MM.1S (cell line): ENCODE measurements at regions not wholly inside any gene's neighbourhood (a gene's known extent, or its start where the extent isn't known, plus 50 kb on each side); places are given as distances from the start of the nearest gene placed in this dataset.
"Not testable (repeated sequence)": the region's sequence is repeated elsewhere in the genome, so short reads cannot be mapped to it uniquely, and the experiment has no call there.

ENCODE experiments used
- DNase-seq: peaks from one replicate; pipeline ENCODE4 v3.0.0-alpha.2; 2015
- H2AFZ ChIP-seq: fragments of 300-600 bp; sonication (generic); 2 replicates; pipeline ENCODE4 v1.6.0; 2016; ENCODE audit warnings: antibody characterized with exemption, low read length
- H3F3A ChIP-seq: fragments of 300-600 bp; sonication (generic); 2 replicates; pipeline ENCODE4 v1.6.1; 2016; ENCODE audit warnings: mild to moderate bottlenecking, antibody characterized with exemption, low read length, moderate library complexity, mixed read lengths; ENCODE audit not compliant: insufficient read depth
- H3K27ac ChIP-seq: fragments of 300-600 bp; sonication (generic); 2 replicates; pipeline ENCODE4 v1.5.1; 2016; ENCODE audit warnings: mild to moderate bottlenecking, low read length
- H3K27me3 ChIP-seq: fragments of 300-600 bp; sonication (generic); replicated peaks from 2 replicates; pipeline ENCODE4 v1.6.0; 2016; ENCODE audit warnings: low read length; ENCODE audit not compliant: insufficient read depth
- H3K36me3 ChIP-seq: fragments of 300-600 bp; sonication (generic); replicated peaks from 2 replicates; pipeline ENCODE4 v1.6.1; 2016; ENCODE audit warnings: mild to moderate bottlenecking, low read length, mixed read lengths; ENCODE audit not compliant: insufficient read depth
- H3K4me1 ChIP-seq: fragments of 300-600 bp; sonication (generic); 2 replicates; pipeline ENCODE4 v1.6.1; 2016; ENCODE audit warnings: low read length, mixed read lengths
- H3K4me2 ChIP-seq: fragments of 300-600 bp; sonication (generic); 2 replicates; pipeline ENCODE4 v1.6.0; 2016; ENCODE audit warnings: low read depth, low read length
- H3K4me3 ChIP-seq: fragments of 300-600 bp; sonication (generic); 2 replicates; pipeline ENCODE4 v1.5.1; 2016; ENCODE audit warnings: low read length, mixed read lengths
- H3K79me2 ChIP-seq: fragments of 300-600 bp; sonication (generic); 2 replicates; pipeline ENCODE4 v1.6.1; 2016; ENCODE audit warnings: mixed run types, low read length, mixed read lengths
- H3K9ac ChIP-seq: fragments of 300-600 bp; sonication (generic); 2 replicates; pipeline ENCODE4 v1.6.1; 2016; ENCODE audit warnings: low read length, mixed read lengths
- H3K9me2 ChIP-seq: fragments of 300-600 bp; sonication (generic); replicated peaks from 2 replicates; pipeline ENCODE4 v1.6.1; 2016; ENCODE audit warnings: mild to moderate bottlenecking, low read length, mixed read lengths; ENCODE audit not compliant: insufficient read depth
- H3K9me3 ChIP-seq: fragments of 300-600 bp; sonication (generic); replicated peaks from 2 replicates; pipeline ENCODE4 v1.6.1; 2016; ENCODE audit warnings: mild to moderate bottlenecking, low read length, mixed read lengths; ENCODE audit not compliant: insufficient read depth
- H4K20me1 ChIP-seq: fragments of 300-600 bp; sonication (generic); 2 replicates; pipeline ENCODE4 v1.6.1; 2016; ENCODE audit warnings: mild to moderate bottlenecking, low read length, moderate library complexity, mixed read lengths; ENCODE audit not compliant: insufficient read depth
- EZH2 ChIP-seq: fragments of 300-600 bp; sonication (generic); optimal IDR thresholded peaks from 2 replicates; pipeline ENCODE3; 2017; ENCODE audit warnings: low read depth, mild to moderate bottlenecking, antibody characterized with exemption, low read length, mixed read lengths
- EZH2phosphoT487 ChIP-seq: fragments of 300-600 bp; sonication (generic); IDR thresholded peaks from 2 replicates; pipeline ENCODE4 v1.6.1; 2018; ENCODE audit warnings: antibody characterized with exemption, low read length
- TF ChIP-seq, protein P1 (sequence below): fragments of 300-600 bp; sonication (generic); IDR thresholded peaks from 2 replicates; pipeline ENCODE4 v1.5.1; 2016; ENCODE audit warnings: antibody characterized with exemption, low read length, mixed read lengths

- Histone ChIP-seq H3K9me2 (no peaks in the 10 kb centered on the region), H4K20me1 (no peaks in the 10 kb centered on the region), H3K4me2 (no peak overlapping the region), H2AFZ (no peak overlapping the region), H3F3A (no peaks in the 10 kb centered on the region), H3K79me2 (no peaks in the 10 kb centered on the region), H3K27me3 (no peaks in the 10 kb centered on the region), H3K36me3 (no peaks in the 10 kb centered on the region), H3K9ac (no peak overlapping the region), H3K4me3 (no peak overlapping the region), H3K9me3 (no peaks in the 10 kb centered on the region), H3K27ac (no peak overlapping the region), H3K4me1 (no peaks in the 10 kb centered on the region)
- TF ChIP-seq, protein P1, sequence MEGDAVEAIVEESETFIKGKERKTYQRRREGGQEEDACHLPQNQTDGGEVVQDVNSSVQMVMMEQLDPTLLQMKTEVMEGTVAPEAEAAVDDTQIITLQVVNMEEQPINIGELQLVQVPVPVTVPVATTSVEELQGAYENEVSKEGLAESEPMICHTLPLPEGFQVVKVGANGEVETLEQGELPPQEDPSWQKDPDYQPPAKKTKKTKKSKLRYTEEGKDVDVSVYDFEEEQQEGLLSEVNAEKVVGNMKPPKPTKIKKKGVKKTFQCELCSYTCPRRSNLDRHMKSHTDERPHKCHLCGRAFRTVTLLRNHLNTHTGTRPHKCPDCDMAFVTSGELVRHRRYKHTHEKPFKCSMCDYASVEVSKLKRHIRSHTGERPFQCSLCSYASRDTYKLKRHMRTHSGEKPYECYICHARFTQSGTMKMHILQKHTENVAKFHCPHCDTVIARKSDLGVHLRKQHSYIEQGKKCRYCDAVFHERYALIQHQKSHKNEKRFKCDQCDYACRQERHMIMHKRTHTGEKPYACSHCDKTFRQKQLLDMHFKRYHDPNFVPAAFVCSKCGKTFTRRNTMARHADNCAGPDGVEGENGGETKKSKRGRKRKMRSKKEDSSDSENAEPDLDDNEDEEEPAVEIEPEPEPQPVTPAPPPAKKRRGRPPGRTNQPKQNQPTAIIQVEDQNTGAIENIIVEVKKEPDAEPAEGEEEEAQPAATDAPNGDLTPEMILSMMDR, result no peak
- TF ChIP-seq EZH2 (no peak), EZH2phosphoT487 (no peak)
- DNase-seq, result no peak
These were observed 252.6 kb downstream of the ANTXR2 start for GRCh38 chr4:79820427-79820826.

- H3K4me2 ChIP-seq, H3K9ac ChIP-seq, H3K79me2 ChIP-seq, H3K9me2 ChIP-seq, H2AFZ ChIP-seq, DNase-seq, H3K4me1 ChIP-seq, H3K9me3 ChIP-seq, H3K4me3 ChIP-seq, H3K36me3 ChIP-seq, H3F3A ChIP-seq, H4K20me1 ChIP-seq, H3K27ac ChIP-seq, H3K27me3 ChIP-seq: not testable (repeated sequence)
These were observed 265.1 kb downstream of the ANTXR2 start for GRCh38 chr4:79807933-79808332.

DNA sequence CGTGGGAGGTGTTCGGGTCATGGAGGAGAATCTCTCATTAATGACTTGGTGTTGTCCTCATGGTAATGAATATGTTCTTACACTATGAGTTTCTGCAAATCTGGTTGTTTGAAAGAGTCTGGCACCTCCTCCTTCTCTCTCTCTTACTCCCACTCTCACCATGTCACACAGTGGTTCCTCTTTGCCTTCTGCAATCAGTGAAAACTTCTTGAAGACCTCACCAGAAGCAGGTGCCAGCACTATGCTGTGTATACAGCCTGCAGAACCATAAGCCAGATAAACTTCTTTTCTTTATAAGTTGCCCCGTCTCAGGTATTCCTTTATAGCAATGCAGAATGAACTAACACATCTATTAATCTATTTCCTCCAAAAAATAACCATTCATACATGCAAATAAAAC is 275.0 kb downstream of the ANTXR2 start:
- H3K27ac ChIP-seq, result no peak overlapping the region
- no peaks in the 10 kb centered on the region for H3K9me3 ChIP-seq
- no peak overlapping the region for H3K9ac ChIP-seq
- H3K9me2 ChIP-seq, result no peaks in the 10 kb centered on the region
- H3K4me1 ChIP-seq, result no peaks in the 10 kb centered on the region
- H3K4me2 ChIP-seq, result no peak overlapping the region
- H4K20me1 ChIP-seq, result no peaks in the 10 kb centered on the region
- DNase-seq, result no peak
- no peaks in the 10 kb centered on the region for H3F3A ChIP-seq
- no peaks in the 10 kb centered on the region for H3K27me3 ChIP-seq
- no peaks in the 10 kb centered on the region for H3K36me3 ChIP-seq
- no peak overlapping the region for H2AFZ ChIP-seq
- no peaks in the 10 kb centered on the region for H3K79me2 ChIP-seq
- H3K4me3 ChIP-seq, result no peak overlapping the region
- TF ChIP-seq EZH2, result no peak
- TF ChIP-seq, protein P1, result no peak
- no peak for TF ChIP-seq EZH2phosphoT487

GRCh38 chr4:79796948-79797347 is 276.1 kb downstream of the ANTXR2 start:
- H3K4me1 ChIP-seq, result no peaks in the 10 kb centered on the region
- no peak overlapping the region for H3K9ac ChIP-seq
- H3K4me2 ChIP-seq, result no peak overlapping the region
- H3K27ac ChIP-seq, result no peak overlapping the region
- no peak for DNase-seq
- H3K9me3 ChIP-seq, result no peaks in the 10 kb centered on the region
- H3K36me3 ChIP-seq, result no peaks in the 10 kb centered on the region
- no peaks in the 10 kb centered on the region for H3K79me2 ChIP-seq
- no peaks in the 10 kb centered on the region for H4K20me1 ChIP-seq
- H3F3A ChIP-seq, result no peaks in the 10 kb centered on the region
- H2AFZ ChIP-seq, result no peak overlapping the region
- no peaks in the 10 kb centered on the region for H3K9me2 ChIP-seq
- no peaks in the 10 kb centered on the region for H3K27me3 ChIP-seq
- no peak overlapping the region for H3K4me3 ChIP-seq
- TF ChIP-seq EZH2phosphoT487 (no peak), EZH2 (no peak)
- TF ChIP-seq, protein P1, result no peak
